Activated T-helper 1 cell treated with anti-CD3 and anti-CD28 coated beads, Interleukin-12 subunit alpha, Interleukin-12 subunit beta, Interleukin-2, Interleukin-4 antibody, amounts not matched to agents 30 ng/mL and 10 ng/mL and 1 ng/mL, durations not matched to agents 14 hours and 24 hours and 36 hours (primary cell): ENCODE measurements at regions not wholly inside any gene's neighbourhood (a gene's known extent, or its start where the extent isn't known, plus 50 kb on each side); places are given as distances from the start of the nearest gene placed in this dataset.
"Not testable (repeated sequence)": the region's sequence is repeated elsewhere in the genome, so short reads cannot be mapped to it uniquely, and the experiment has no call there.

Experiments
- DNase-seq: peaks from one replicate; pipeline ENCODE4 v3.0.0; 2021; ENCODE audit warnings: low spot score
- H3K27ac Mint-ChIP-seq: one replicate; pipeline ENCODE4 v1.8.0; 2021; ENCODE audit warnings: mild to moderate bottlenecking, mixed read lengths
- H3K27me3 Mint-ChIP-seq: one replicate; pipeline ENCODE4 v1.8.0; 2022; ENCODE audit warnings: mild to moderate bottlenecking, moderate library complexity, mixed read lengths; ENCODE audit not compliant: insufficient read depth
- H3K36me3 Mint-ChIP-seq: one replicate; pipeline ENCODE4 v1.8.0; 2021; ENCODE audit warnings: low read depth, mixed read lengths
- H3K4me1 Mint-ChIP-seq: one replicate; pipeline ENCODE4 v1.8.0; 2021; ENCODE audit warnings: low read depth, mixed read lengths
- H3K4me3 Mint-ChIP-seq: one replicate; pipeline ENCODE4 v1.8.0; 2021; ENCODE audit warnings: mild to moderate bottlenecking, moderate library complexity, mixed read lengths
- H3K9me3 Mint-ChIP-seq: one replicate; pipeline ENCODE4 v1.8.0; 2021; ENCODE audit warnings: mixed read lengths
- intact Hi-C: fragments of 100-400 bp; cut with micrococcal nuclease; formaldehyde crosslinking; loops from one replicate; pipeline ENCODE4 v1.15.1; 2024

DNA sequence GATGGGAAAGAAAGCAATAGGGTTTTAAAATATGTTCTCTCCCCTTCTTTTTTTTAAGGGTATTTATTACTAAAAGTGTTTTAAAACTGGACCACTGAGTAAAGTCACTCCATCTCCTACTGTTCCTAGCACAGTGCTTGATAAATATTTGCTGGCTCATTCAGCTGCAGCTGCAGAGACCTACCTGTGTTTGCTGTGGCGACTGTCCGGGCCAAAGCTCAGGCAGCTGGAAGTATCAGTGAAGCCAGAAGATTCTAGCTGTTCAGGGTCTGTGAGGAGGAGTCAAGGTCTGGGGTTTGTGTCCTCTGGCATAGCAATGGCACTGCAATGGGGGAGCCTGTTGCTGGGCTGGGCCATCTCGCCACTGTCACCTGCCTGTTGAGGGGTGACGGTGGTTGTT is 109.9 kb downstream of the RPLP1 start:
- no peaks in the 10 kb centered on the region for H3K36me3 Mint-ChIP-seq
- no peaks in the 10 kb centered on the region for H3K4me1 Mint-ChIP-seq
- H3K27me3 Mint-ChIP-seq: peaks cover 4% of the 10 kb centered on the region
- no peak overlapping the region for H3K4me3 Mint-ChIP-seq
- H3K9me3 Mint-ChIP-seq: no peaks in the 10 kb centered on the region
- intact Hi-C loops: no loop called here
- H3K27ac Mint-ChIP-seq: no peak overlapping the region
- DNase-seq: no peak

GRCh38 chr15:69565066-69565655 is 112.5 kb downstream of the RPLP1 start:
- H3K27ac Mint-ChIP-seq: no peak overlapping the region
- H3K4me1 Mint-ChIP-seq: no peaks in the 10 kb centered on the region
- H3K4me3 Mint-ChIP-seq: no peak overlapping the region
- H3K27me3 Mint-ChIP-seq: peaks cover 4% of the 10 kb centered on the region
- intact Hi-C loops: no loop called here
- H3K9me3 Mint-ChIP-seq: no peaks in the 10 kb centered on the region
- H3K36me3 Mint-ChIP-seq: no peaks in the 10 kb centered on the region
- DNase-seq: no peak

GRCh38 chr15:69567238-69567760 is 114.7 kb downstream of the RPLP1 start:
- H3K36me3 Mint-ChIP-seq, DNase-seq, H3K4me3 Mint-ChIP-seq, H3K27me3 Mint-ChIP-seq, H3K9me3 Mint-ChIP-seq, H3K27ac Mint-ChIP-seq, H3K4me1 Mint-ChIP-seq, intact Hi-C loops: not testable (repeated sequence)

DNA sequence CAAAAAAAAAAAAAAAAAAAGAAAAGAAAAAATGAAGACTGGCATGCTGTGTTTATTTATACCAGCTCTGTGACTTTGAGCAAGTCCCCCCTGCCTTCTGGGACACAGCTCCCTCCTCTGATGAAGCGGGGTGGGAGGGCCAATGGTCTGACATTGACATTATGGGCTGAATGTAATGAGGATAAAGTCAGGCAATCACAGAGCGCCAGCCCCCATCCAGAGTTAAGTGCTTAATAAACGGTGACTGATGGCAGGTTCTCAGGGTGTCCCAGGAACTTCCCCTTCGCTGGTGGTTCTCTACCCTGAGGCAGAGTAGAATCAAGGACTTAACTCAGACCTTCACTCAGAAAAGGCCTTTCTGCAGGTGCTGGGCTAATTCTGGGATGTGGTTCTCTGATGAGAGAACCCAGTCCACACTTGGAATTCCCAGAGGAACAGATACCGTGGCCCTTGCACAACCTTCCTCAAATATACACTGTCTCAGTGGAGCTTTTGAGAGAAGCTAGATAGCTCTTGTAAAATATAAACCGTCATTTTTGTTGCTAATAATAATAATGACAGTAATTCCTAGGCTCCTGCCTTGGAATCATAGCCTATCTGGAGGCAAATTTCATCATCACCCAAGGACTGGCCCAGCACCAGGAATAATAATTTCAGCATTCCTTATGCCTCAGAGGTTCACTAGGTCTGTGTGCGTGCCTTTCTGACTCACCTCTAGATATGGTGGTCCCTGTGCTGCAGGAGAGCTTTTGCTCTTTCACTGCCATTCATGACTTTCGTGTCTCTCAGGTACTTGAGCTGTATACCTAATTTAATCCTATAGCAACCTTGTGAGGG is 115.8 kb downstream of the RPLP1 start:
- H3K27ac Mint-ChIP-seq: no peak overlapping the region
- peaks cover 6% of the 10 kb centered on the region for H3K27me3 Mint-ChIP-seq
- no peaks in the 10 kb centered on the region for H3K9me3 Mint-ChIP-seq
- H3K4me1 Mint-ChIP-seq: peaks cover under 1% of the 10 kb centered on the region
- H3K36me3 Mint-ChIP-seq: no peaks in the 10 kb centered on the region
- DNase-seq: no peak
- H3K4me3 Mint-ChIP-seq: no peak overlapping the region
- intact Hi-C loops: no loop called here

DNA sequence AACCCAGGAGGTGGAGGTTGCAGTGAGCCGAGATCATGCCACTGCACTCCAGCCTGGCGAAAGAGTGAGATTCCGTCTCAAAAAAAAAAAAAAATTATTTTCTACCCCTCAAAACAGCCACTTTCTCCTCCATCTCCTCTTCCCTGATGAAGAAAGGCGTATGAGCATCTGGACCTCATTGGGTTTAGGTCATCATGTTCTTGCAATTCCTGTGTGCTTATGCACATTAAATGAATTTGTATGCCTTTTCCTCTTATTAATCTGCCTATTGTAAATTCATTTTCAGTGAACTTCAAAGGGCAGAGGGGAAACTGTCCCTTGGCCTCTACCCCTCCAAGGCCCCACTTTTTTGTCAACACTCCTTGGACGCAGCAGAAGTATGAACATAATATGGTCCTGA is 117.8 kb downstream of the RPLP1 start:
- intact Hi-C loops: loop anchor here (5.0 to 10.0 kb wide), 4 partner anchors 96 to 1144 kb away; no protein-coding TSS in a partner anchor
- Mint-ChIP-seq H3K9me3 (no peaks in the 10 kb centered on the region), H3K27ac (no peak overlapping the region), H3K36me3 (no peaks in the 10 kb centered on the region), H3K27me3 (peaks cover 5% of the 10 kb centered on the region), H3K4me1 (peaks cover 21% of the 10 kb centered on the region), H3K4me3 (no peak overlapping the region)
- no peak for DNase-seq

DNA sequence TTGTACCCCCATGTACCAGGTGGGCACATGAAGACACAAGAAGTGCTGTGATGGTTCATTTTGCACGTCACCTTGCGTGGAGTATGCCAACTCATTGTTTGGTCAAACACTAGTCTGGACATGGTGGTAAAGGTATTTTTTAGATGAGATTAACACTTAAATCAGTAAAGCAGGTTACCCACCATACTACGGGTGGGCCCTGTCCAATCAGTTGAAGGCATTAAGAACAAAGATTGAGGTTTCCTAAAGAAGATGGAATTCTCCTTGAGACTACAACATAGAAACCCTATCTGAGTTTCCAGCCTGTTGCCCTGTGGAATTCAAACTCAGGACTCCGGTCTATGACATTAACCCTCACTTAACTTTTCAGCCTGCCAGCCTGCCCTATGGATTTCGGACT is 118.4 kb downstream of the RPLP1 start:
- no peaks in the 10 kb centered on the region for H3K9me3 Mint-ChIP-seq
- no peak overlapping the region for H3K4me3 Mint-ChIP-seq
- H3K27me3 Mint-ChIP-seq: peaks cover 5% of the 10 kb centered on the region
- peaks cover 24% of the 10 kb centered on the region for H3K4me1 Mint-ChIP-seq
- no peak overlapping the region for H3K27ac Mint-ChIP-seq
- H3K36me3 Mint-ChIP-seq: no peaks in the 10 kb centered on the region
- intact Hi-C loops: loop anchor here (5.0 to 10.0 kb wide), 4 partner anchors 96 to 1144 kb away; no protein-coding TSS in a partner anchor
- no peak for DNase-seq

DNA sequence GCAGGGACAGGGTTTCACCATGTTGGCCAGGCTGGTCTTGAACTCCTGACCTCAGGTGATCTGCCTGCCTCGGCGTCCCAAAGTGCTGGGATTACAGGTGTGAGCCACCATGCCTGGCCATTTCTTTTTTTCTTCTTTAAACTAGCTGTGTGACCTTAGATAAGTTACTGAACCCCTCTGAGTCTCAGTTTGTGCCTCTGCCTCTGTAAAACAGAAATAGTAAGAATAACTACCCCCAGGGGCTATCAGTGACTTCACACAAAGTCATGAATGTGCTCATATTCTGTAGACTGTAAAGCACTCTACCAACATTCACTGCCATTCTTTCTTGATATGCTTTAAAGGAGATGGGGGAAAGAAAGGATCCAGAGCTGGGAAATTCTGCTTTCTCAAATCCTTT is 120.7 kb downstream of the RPLP1 start:
- H3K9me3 Mint-ChIP-seq, DNase-seq, H3K27me3 Mint-ChIP-seq, H3K4me3 Mint-ChIP-seq, H3K27ac Mint-ChIP-seq, H3K36me3 Mint-ChIP-seq: not testable (repeated sequence)
- intact Hi-C loops: loop anchor here (5.0 to 10.0 kb wide), 4 partner anchors 98 to 1142 kb away; no protein-coding TSS in a partner anchor
- peaks cover 35% of the 10 kb centered on the region for H3K4me1 Mint-ChIP-seq

GRCh38 chr15:69573815-69574475 is 121.3 kb downstream of the RPLP1 start:
- intact Hi-C loops: loop anchor here (1.0 to 10.0 kb wide), 7 partner anchors 99 to 1141 kb away; no protein-coding TSS in a partner anchor
- Mint-ChIP-seq H3K27me3 (peaks cover 5% of the 10 kb centered on the region), H3K9me3 (no peaks in the 10 kb centered on the region), H3K4me3 (peak overlapping the region; percentile 15), H3K4me1 (peaks cover 35% of the 10 kb centered on the region), H3K36me3 (no peaks in the 10 kb centered on the region), H3K27ac (peak overlapping the region; percentile 63)
- no peak for DNase-seq

DNA sequence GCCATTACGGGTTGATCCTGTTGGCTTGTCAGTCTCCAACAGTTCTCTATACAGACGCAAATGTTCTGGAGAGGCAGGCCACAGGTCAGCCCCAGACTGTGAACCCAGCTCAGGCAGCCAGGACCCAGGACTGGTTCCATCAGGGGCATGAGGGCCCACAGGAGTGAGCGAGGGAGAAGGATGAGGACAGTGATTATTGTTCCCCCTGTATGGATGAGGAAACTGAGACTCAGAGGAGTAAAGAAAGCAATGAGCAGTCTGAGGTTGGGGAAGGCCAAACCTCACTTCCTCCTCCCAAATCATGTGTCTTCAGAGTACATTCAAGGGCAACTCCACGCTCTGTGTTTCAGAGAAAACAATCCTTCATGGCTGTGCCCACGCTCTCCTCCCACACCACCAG is 121.9 kb downstream of the RPLP1 start:
- DNase-seq: no peak
- H3K27me3 Mint-ChIP-seq: peaks cover 5% of the 10 kb centered on the region
- peak overlapping the region; percentile 63 for H3K27ac Mint-ChIP-seq
- H3K9me3 Mint-ChIP-seq: no peaks in the 10 kb centered on the region
- no peak overlapping the region for H3K4me3 Mint-ChIP-seq
- H3K4me1 Mint-ChIP-seq: peaks cover 35% of the 10 kb centered on the region
- intact Hi-C loops: loop anchor here (1.0 to 10.0 kb wide), 7 partner anchors 100 to 1140 kb away; no protein-coding TSS in a partner anchor
- H3K36me3 Mint-ChIP-seq: no peaks in the 10 kb centered on the region

- Mint-ChIP-seq H3K27ac (no peak overlapping the region), H3K4me1 (peaks cover 35% of the 10 kb centered on the region), H3K27me3 (peaks cover 5% of the 10 kb centered on the region), H3K4me3 (no peak overlapping the region), H3K36me3 (no peaks in the 10 kb centered on the region), H3K9me3 (no peaks in the 10 kb centered on the region)
- no peak for DNase-seq
- intact Hi-C loops: loop anchor here (2.0 to 10.0 kb wide), 4 partner anchors 101 to 1139 kb away; no protein-coding TSS in a partner anchor
Measured at GRCh38 chr15:69575387-69575786, 122.8 kb downstream of the RPLP1 start.

DNA sequence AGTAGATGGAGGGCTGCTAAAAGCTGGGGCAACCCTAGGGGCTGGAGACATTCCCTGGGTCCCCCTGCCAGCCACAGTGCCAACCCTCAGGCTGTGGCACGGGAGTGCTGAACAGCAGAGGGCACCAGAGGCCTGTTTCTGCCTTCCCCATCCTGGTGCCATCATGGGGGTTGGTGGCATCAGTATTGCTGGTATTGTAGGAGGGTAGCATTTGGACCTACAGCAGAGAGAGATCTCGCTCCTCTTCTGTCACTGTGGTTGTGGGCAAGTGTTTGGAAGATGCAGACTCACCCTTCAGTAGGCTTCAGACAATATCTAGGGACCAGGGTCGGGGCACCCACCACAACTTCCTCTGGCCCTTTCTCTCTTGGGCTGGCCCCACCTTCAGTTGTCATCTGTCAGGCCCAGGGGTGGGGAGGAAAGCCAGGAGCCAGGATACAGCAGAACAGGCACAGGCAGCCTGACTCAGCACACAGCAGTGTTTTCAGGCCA is 123.5 kb downstream of the RPLP1 start:
- Mint-ChIP-seq H3K4me3 (no peak overlapping the region), H3K27ac (no peak overlapping the region), H3K36me3 (no peaks in the 10 kb centered on the region), H3K9me3 (no peaks in the 10 kb centered on the region), H3K4me1 (peaks cover 35% of the 10 kb centered on the region), H3K27me3 (peaks cover 5% of the 10 kb centered on the region)
- intact Hi-C loops: loop anchor here (1.0 to 10.0 kb wide), 6 partner anchors 101 to 1139 kb away; no protein-coding TSS in a partner anchor
- DNase-seq: peak; percentile 26

DNA sequence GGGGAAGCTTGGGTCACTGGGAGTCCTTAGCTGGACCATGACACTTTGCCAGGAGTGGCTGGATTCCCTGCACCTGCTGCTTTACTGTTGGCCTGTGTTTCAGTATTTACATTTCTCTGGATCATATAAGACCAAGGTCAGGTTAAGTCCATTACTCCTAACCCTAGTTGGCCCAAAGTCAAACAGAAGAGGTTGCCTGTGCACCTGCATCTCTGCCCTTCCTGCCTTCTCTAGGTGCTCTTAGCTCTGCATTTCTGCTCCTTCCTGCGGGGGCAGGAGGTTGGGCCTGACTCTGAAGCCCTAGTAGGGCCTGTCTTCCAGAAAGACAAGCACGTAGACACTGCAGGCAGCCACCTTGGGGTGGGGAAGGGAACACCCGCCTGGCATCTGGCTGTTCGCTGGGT is 124.3 kb downstream of the RPLP1 start:
- Mint-ChIP-seq H3K4me3 (no peak overlapping the region), H3K27ac (no peak overlapping the region), H3K9me3 (no peaks in the 10 kb centered on the region), H3K36me3 (no peaks in the 10 kb centered on the region), H3K4me1 (peaks cover 35% of the 10 kb centered on the region), H3K27me3 (peaks cover 5% of the 10 kb centered on the region)
- DNase-seq: no peak
- intact Hi-C loops: loop anchor here (1.0 to 10.0 kb wide), 6 partner anchors 102 to 1138 kb away; no protein-coding TSS in a partner anchor
